Fibroblast of the aortic adventitia (primary cell): ENCODE measurements at regions not wholly inside any gene's neighbourhood (a gene's known extent, or its start where the extent isn't known, plus 50 kb on each side); places are given as distances from the start of the nearest gene placed in this dataset. TPM values are rescaled to one million over a fixed set of nuclear protein-coding genes. Genes with fewer than 3 reads are reported as not detected.

Experiments used
- small RNA-seq: library from RNA; depleted of rRNA; stranded (forward); fragments of <200 nt; gene quantifications from one replicate; pipeline ENCODE3, GENCODE V24; 2012

Small RNA genes in the stretch of these regions (small RNA-seq; reads per million reads assigned to genes)
- gene CICP10 (not detected), gene SEPT14P2 (not detected)
